GM12872 (cell line): ENCODE measurements at regions not wholly inside any gene's neighbourhood (a gene's known extent, or its start where the extent isn't known, plus 50 kb on each side); places are given as distances from the start of the nearest gene placed in this dataset.

Experiments used
- CTCF ChIP-seq: IDR thresholded peaks from 3 replicates; pipeline ENCODE4 v1.5.1; 2011; ENCODE audit warnings: low read depth, mild to moderate bottlenecking, low read length, moderate library complexity; ENCODE audit not compliant: insufficient read depth

- TF ChIP-seq CTCF: no peak
Measured at GRCh38 chr2:216796115-216796840, 63.6 kb downstream of the TNP1 start.

GRCh38 chr2:216793386-216793785, 66.5 kb downstream of the TNP1 start:
- TF ChIP-seq CTCF: no peak

GRCh38 chr2:216792222-216793021, 67.4 kb downstream of the TNP1 start:
- no peak for TF ChIP-seq CTCF

- no peak for TF ChIP-seq CTCF
Measured at GRCh38 chr2:216791303-216791702, 68.6 kb downstream of the TNP1 start.

- TF ChIP-seq CTCF: no peak
Measured at GRCh38 chr2:216789081-216789480, 70.8 kb downstream of the TNP1 start.

- TF ChIP-seq CTCF: no peak
Measured at GRCh38 chr2:216787851-216788540, 71.9 kb downstream of the TNP1 start.

- TF ChIP-seq CTCF: no peak
Measured at GRCh38 chr2:216786676-216787075, 73.2 kb downstream of the TNP1 start.
